DMS 273 (cell line): ENCODE measurements at regions not wholly inside any gene's neighbourhood (a gene's known extent, or its start where the extent isn't known, plus 50 kb on each side); places are given as distances from the start of the nearest gene placed in this dataset.
"Not testable (repeated sequence)": the region's sequence is repeated elsewhere in the genome, so short reads cannot be mapped to it uniquely, and the experiment has no call there.

Source experiments
- DNase-seq: peaks from one replicate; lab custom pipeline; 2025; ENCODE audit not compliant: unreplicated experiment; lab: John Stamatoyannopoulos, UW

GRCh38 chr16:60302676-60303075 lies 1568.6 kb upstream of the GOT2 start:
- no peak for DNase-seq

- no peak for DNase-seq
Observed at GRCh38 chr16:60302261-60302660, 1568.1 kb upstream of the GOT2 start.

GRCh38 chr16:60299241-60299776 lies 1565.2 kb upstream of the GOT2 start:
- no peak for DNase-seq

- no peak for DNase-seq
Observed at GRCh38 chr16:60295451-60295850, 1561.3 kb upstream of the GOT2 start.

GRCh38 chr16:60285794-60286193 lies 1551.7 kb upstream of the GOT2 start:
- no peak for DNase-seq

- DNase-seq: no peak
Observed at GRCh38 chr16:60279061-60279665, 1545.0 kb upstream of the GOT2 start.

GRCh38 chr16:60274431-60275019 lies 1540.4 kb upstream of the GOT2 start:
- no peak for DNase-seq

- DNase-seq: no peak
Observed at GRCh38 chr16:60271781-60272180, 1537.7 kb upstream of the GOT2 start.

GRCh38 chr16:60271025-60271771 lies 1537.1 kb upstream of the GOT2 start:
- DNase-seq: no peak

- DNase-seq: no peak
Observed at GRCh38 chr16:60261425-60261824, 1527.3 kb upstream of the GOT2 start.

GRCh38 chr16:60259956-60260355 lies 1525.8 kb upstream of the GOT2 start:
- no peak for DNase-seq

- peak; percentile 1 for DNase-seq
Observed at GRCh38 chr16:60246086-60246485, 1512.0 kb upstream of the GOT2 start.

GRCh38 chr16:60241671-60242070 lies 1507.6 kb upstream of the GOT2 start:
- DNase-seq: no peak

GRCh38 chr16:60230666-60231065 lies 1496.5 kb upstream of the GOT2 start:
- DNase-seq: no peak

- no peak for DNase-seq
Observed at GRCh38 chr16:60225541-60225940, 1491.4 kb upstream of the GOT2 start.

GRCh38 chr16:60217787-60218186 lies 1483.7 kb upstream of the GOT2 start:
- DNase-seq: no peak

GRCh38 chr16:60214311-60214710 lies 1480.2 kb upstream of the GOT2 start:
- DNase-seq: no peak

- no peak for DNase-seq
Observed at GRCh38 chr16:60206516-60206915, 1472.4 kb upstream of the GOT2 start.

GRCh38 chr16:60204181-60204580 lies 1470.1 kb upstream of the GOT2 start:
- no peak for DNase-seq

- DNase-seq: peak; percentile 37
Observed at GRCh38 chr16:60203525-60204124, 1469.5 kb upstream of the GOT2 start.

- not testable (repeated sequence) for DNase-seq
Observed at GRCh38 chr16:60200729-60201128, 1466.6 kb upstream of the GOT2 start.

- no peak for DNase-seq
Observed at GRCh38 chr16:60200161-60200560, 1466.0 kb upstream of the GOT2 start.
